Forelimb muscle (tissue), 1 donor: ENCODE measurements at regions not wholly inside any gene's neighbourhood (a gene's known extent, or its start where the extent isn't known, plus 50 kb on each side); places are given as distances from the start of the nearest gene placed in this dataset.

Source experiments
- DNase-seq: peaks from one replicate; pipeline ENCODE4 v3.0.0-alpha.2; 2013; ENCODE audit warnings: low read depth

DNA sequence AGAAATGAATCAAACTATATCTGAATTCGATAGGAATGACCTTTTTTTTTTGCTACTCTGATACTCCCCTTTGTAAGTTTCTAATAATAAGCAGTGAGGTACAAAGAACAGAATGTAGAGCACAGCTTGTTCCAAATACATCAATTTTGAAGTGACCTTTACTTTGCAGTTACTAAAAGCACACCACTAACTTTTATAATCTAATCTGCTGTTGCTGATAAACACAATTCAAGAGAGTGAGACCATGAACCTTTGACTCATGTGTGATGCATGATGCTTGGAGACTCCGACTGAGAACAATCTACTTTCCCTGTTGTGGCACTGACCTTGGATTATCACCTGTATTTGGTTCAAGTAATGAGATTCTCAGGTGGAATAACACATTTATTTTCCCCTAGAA lies 91.6 kb upstream of the GNPDA2 start:
- no peak for DNase-seq

DNA sequence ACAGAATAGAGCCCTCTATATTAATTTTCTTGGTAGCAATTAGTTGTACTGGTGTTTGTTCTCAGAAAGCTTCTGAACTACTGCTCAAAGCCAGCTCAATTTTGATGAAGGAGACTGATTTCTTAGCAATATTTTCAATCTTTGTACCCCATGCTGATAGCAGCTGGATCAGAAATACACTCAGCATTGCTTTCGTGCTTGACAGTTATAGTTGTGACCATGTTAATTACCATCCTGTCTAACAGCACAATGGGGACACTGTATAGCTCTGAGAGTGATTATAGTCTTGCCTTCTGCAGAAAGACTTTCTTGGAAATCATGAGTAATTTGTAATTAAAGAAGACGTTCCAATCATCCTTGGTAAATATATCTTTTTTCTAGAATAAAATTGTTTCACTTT lies 79.7 kb upstream of the GNPDA2 start:
- DNase-seq: no peak

DNA sequence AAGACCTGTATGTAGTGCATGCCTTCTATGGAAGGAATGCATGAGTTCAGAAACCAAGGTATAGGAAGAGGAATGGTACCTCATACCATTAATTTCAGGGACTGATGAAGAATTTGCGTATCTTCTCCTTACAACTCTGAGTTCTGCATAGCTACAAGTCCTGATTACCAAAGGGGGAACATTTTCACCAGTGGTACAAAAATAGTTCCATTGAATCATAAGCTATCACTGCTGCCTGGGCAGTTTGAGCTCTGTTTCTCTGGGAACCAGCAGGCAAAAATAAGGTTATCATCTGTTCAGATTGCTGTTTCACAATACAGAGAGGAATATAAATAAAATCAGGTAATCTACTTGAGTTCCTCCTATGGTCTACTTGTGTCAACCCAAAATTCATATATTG lies 77.9 kb upstream of the GNPDA2 start:
- no peak for DNase-seq

DNA sequence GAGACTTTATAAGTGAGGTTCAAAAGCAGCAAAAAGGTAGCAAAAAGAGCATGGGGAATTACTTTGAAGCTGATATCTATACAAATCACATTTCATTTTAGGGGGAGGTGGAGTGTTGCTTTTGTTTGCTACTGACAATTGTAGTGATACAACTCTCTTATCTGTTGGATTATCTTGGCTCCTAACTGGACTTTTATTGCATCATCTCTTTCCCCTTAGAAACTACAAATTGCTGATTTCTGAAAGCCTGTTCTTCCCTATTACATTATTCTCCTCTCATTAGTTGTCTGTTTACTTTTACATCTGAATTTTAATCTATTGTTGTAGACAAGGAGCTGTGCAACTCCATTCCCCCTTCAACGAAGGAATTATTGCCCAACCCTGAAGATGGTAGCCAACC lies 75.0 kb upstream of the GNPDA2 start:
- DNase-seq: no peak

DNA sequence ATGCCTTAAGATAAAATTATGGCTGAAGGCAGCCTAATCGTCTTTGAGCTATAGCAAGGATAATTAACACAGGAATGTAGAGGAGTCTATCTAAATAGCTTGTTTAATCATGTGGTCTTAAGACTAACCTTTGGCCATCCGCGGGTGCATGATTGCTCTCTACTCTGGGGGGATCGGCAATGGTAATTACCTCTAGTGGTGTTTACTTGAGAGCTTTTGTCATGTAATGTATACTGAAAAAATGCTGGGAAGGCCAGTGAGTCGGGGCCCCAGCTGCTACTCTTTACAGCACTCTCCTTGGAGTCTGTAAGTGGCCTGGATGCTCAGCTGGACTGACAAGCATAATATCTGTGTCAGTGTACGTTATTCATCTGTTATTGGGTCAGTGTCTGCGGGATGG lies 65.5 kb upstream of the GNPDA2 start:
- DNase-seq: no peak

DNA sequence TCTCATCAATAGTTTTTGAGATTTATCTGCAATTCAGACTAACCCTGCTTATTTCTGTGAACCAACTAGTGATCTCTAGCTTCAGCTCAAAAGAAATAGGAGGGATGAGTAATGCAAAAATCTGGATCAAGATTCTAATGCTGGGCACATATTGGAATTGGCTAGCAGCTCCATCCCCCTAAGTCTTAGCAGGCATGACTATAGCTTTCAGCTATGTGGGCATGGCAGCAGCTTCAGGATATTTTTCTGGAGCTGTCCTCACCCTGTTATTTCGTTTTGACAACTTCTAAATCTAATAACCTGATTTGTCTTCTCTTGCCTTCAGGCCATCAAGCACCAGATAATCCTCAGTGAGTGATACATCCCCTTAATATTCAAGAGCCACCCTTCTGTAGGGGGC lies 50.8 kb upstream of the GNPDA2 start:
- DNase-seq: no peak
